ENCODE measurements at regions not wholly inside any gene's neighbourhood (a gene's known extent, or its start where the extent isn't known, plus 50 kb on each side); places are given as distances from the start of the nearest gene placed in this dataset.

DNA sequence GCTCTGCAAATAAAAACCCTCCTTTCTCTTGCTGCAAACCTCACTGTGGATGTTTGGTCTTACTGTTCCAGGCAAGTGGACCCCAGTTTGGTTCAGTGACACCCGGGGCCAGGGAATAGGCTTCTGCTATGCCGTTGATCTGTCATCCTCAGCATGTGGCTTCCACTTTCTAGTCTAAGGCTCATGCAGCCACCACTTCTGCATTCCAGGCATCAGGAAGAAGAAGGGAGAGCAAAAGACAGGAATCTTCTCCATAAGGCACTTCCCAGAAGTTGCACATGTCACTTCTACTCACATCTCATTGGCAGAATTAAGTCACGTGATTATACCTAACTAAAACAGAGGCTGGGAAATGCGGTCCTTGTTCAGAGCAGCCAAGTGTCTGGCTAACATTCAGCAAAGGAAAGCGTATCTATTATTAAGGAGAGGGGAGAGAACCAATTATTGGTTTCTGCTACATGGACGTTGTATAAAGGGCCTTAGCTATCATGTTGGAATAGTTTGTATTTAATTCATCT, 173.6 kb upstream of the PFN2 start:
- TF ChIP-seq, protein P1, sequence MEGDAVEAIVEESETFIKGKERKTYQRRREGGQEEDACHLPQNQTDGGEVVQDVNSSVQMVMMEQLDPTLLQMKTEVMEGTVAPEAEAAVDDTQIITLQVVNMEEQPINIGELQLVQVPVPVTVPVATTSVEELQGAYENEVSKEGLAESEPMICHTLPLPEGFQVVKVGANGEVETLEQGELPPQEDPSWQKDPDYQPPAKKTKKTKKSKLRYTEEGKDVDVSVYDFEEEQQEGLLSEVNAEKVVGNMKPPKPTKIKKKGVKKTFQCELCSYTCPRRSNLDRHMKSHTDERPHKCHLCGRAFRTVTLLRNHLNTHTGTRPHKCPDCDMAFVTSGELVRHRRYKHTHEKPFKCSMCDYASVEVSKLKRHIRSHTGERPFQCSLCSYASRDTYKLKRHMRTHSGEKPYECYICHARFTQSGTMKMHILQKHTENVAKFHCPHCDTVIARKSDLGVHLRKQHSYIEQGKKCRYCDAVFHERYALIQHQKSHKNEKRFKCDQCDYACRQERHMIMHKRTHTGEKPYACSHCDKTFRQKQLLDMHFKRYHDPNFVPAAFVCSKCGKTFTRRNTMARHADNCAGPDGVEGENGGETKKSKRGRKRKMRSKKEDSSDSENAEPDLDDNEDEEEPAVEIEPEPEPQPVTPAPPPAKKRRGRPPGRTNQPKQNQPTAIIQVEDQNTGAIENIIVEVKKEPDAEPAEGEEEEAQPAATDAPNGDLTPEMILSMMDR (conservative IDR thresholded peaks at IDR 0.05; ENCODE audit: low read depth, low read length): no peak
- H3K4me3 ChIP-seq (ENCODE audit: low read length): no peak overlapping the region
- DNase-seq (ENCODE audit: low read depth): no peak

DNA sequence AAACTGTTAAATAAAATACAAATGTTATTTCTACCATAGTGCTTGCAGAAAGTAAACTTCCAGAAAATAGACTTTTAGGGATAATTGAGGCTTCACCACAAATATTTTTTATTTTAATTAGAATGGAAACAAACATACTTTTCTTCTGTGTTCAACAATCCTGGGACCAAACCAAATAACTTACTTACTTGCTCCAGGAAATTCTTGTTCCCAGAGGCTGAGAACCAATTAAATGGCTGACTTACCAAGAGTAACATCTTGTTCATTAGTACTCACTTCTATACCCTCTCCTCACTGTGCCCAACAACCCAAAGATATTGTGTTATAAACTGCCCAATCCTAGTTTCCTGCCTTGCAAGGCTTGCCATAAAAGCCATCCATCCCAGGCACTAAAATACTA, 172.2 kb upstream of the PFN2 start:
- DNase-seq (ENCODE audit: low read depth): no peak
- no peak overlapping the region for H3K4me3 ChIP-seq (ENCODE audit: low read length)
- TF ChIP-seq, protein P1 (conservative IDR thresholded peaks at IDR 0.05; ENCODE audit: low read depth, low read length): no peak

DNA sequence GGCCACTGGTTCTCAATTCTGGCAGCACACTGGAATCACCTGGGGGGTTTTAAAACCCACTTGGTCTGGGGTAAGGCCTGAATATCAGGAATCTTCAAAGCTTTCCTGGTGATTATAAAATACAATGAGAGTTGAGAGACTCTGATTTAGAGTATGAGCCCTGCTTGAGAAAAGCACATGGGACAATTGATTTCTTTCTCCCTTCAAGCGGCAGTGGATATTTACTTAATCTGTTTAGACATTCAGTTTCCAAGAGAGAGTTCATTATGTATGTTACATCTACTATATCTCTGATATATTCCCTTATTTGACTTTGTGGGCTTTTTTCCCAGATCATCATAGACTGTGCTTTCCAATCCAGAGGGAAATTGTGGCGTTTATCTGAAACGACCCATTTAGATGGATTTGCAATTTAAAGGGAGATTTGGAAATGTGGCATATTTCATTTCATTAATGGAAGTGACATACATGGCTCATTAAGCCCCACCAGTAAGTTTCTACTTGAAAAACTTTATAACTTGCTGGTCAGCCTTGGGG, 171.2 kb upstream of the PFN2 start:
- H3K4me3 ChIP-seq (ENCODE audit: low read length): no peak overlapping the region
- TF ChIP-seq, protein P1 (conservative IDR thresholded peaks at IDR 0.05; ENCODE audit: low read depth, low read length): no peak
- no peak for DNase-seq (ENCODE audit: low read depth)

GRCh38 chr3:150140614-150141321, 170.1 kb upstream of the PFN2 start:
- TF ChIP-seq, protein P1 (conservative IDR thresholded peaks at IDR 0.05; ENCODE audit: low read depth, low read length): no peak
- no peak overlapping the region for H3K4me3 ChIP-seq (ENCODE audit: low read length)
- no peak for DNase-seq (ENCODE audit: low read depth)

- TF ChIP-seq, protein P1 (conservative IDR thresholded peaks at IDR 0.05; ENCODE audit: low read depth, low read length): no peak
These were observed 168.1 kb upstream of the PFN2 start for GRCh38 chr3:150138824-150139223.

DNA sequence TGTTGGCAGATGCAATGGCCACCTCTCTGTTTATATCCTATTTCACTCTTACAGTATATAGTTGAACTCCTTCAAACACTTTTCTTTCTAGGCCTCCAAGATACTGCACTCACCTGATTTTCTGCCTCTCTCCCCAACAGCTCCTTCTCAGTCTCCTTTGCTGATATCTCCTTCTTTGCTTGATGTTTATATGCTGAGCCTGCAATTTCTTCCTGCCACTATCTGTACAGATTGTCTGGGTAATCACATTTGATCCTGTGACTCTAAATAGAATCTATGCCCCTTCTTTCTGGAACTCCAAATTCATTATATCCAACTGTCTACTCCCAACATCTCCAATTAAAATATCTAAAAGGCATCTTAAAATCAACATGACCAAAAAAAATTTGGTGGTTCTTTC, 165.5 kb upstream of the PFN2 start:
- DNase-seq (ENCODE audit: low read depth): no peak
- TF ChIP-seq, protein P1 (conservative IDR thresholded peaks at IDR 0.05; ENCODE audit: low read depth, low read length): no peak
- no peak overlapping the region for H3K4me3 ChIP-seq (ENCODE audit: low read length)

More at GRCh38 chr3:150138824-150139223, 168.1 kb upstream of the PFN2 start:
- DNase-seq (ENCODE audit: low read depth): no peak
- H3K4me3 ChIP-seq (ENCODE audit: low read length): no peak overlapping the region

GRCh38 chr3:150135287-150135721, 164.6 kb upstream of the PFN2 start:
- no peak for DNase-seq (ENCODE audit: low read depth)
- TF ChIP-seq, protein P1 (conservative IDR thresholded peaks at IDR 0.05; ENCODE audit: low read depth, low read length): no peak
- H3K4me3 ChIP-seq (ENCODE audit: low read length): no peak overlapping the region
